Brain pericyte (primary cell): ENCODE measurements at regions not wholly inside any gene's neighbourhood (a gene's known extent, or its start where the extent isn't known, plus 50 kb on each side); places are given as distances from the start of the nearest gene placed in this dataset.
"Not testable (repeated sequence)": the region's sequence is repeated elsewhere in the genome, so short reads cannot be mapped to it uniquely, and the experiment has no call there.

Experiments used
- DNase-seq: peaks from one replicate; pipeline ENCODE4 v3.0.0-alpha.2; 2012; ENCODE audit warnings: low read depth, low spot score

DNA sequence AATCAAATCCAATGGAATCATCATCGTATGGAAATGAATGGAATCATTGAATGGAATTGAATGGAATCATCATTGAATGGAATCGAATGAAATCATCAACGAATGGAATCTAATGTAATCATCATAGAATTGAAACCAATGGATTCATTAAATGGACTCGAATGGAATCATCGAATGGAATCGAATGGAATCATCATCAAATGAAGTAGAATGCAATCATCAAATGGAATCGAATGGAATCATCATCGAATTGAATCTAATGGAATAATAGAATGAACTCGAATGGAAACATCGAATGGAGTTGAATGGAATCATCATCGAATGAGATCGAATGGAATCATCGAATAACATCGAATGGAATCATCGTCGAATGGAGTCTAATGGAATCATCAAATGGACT lies 232.8 kb downstream of the SHCBP1 start:
- not testable (repeated sequence) for DNase-seq

GRCh38 chr16:46387720-46388119 lies 233.5 kb downstream of the SHCBP1 start:
- DNase-seq: not testable (repeated sequence)

- DNase-seq: not testable (repeated sequence)
Measured at GRCh38 chr16:46386805-46387620, 234.2 kb downstream of the SHCBP1 start.

GRCh38 chr16:46386110-46386771 lies 234.9 kb downstream of the SHCBP1 start:
- DNase-seq: not testable (repeated sequence)

- peak; percentile 46 for DNase-seq
Measured at GRCh38 chr16:46384285-46385061, 236.7 kb downstream of the SHCBP1 start.

DNA sequence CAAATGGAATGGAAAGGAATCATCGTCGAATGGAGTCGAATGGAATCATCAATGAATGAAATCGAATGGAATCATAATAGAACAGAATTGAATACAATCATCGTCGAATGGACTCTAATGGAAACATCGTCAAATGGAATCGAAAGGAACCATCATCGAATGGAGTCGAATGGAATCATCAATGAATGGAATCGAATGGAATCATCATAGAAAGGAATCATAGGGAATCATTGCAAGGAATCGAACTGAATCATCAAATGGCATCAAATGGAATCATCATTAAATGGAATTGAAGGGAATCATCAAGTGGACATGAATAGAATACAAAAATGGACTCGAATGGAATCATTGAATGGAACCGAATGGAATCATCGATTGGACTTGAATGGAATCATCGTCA lies 237.6 kb downstream of the SHCBP1 start:
- peak; percentile 18 for DNase-seq

- DNase-seq: not testable (repeated sequence)
Measured at GRCh38 chr16:46382791-46383541, 238.2 kb downstream of the SHCBP1 start.

GRCh38 chr16:46382079-46382478 lies 239.1 kb downstream of the SHCBP1 start:
- not testable (repeated sequence) for DNase-seq

DNA sequence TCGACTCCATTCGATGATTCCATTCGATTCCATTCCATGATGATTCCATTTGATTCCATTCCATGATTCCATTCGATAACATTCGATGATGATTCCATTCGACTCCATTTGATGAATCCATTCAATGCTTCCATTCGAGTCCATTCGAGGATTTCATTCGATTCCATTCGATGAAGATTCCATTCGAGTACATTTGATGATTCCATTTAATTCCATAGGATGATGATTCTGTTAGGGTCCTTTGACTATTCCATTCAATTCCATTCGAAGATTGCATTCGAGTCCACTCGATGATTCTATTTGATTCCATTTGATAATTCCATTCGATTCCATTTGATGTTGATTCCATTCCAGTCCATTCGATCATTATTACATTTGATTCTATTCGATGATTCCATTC lies 239.8 kb downstream of the SHCBP1 start:
- DNase-seq: not testable (repeated sequence)
